DMS 273 (cell line): ENCODE measurements at regions not wholly inside any gene's neighbourhood (a gene's known extent, or its start where the extent isn't known, plus 50 kb on each side); places are given as distances from the start of the nearest gene placed in this dataset.
"Not testable (repeated sequence)": the region's sequence is repeated elsewhere in the genome, so short reads cannot be mapped to it uniquely, and the experiment has no call there.

Experiments used
- DNase-seq: peaks from one replicate; lab custom pipeline; 2025; ENCODE audit not compliant: unreplicated experiment; lab: John Stamatoyannopoulos, UW

DNA sequence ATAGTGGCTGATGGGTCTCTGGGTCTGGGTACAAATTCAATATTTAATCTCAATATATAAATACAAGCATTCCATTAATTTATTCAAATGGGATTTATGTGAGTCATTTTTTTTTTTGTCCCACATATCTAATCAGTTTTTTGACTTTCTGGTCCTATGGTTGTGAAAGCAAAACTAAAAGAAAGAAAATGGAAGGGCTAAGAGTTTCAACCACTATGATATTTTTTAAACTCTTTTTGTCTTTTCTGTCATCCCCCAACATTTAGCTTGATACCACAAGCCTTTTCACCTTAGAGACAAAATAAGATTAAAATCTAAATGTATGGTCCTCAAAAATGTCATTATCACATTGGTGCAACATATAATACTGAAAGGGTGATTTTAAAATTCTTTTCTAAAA is 602.7 kb upstream of the CHRM3 start:
- no peak for DNase-seq

DNA sequence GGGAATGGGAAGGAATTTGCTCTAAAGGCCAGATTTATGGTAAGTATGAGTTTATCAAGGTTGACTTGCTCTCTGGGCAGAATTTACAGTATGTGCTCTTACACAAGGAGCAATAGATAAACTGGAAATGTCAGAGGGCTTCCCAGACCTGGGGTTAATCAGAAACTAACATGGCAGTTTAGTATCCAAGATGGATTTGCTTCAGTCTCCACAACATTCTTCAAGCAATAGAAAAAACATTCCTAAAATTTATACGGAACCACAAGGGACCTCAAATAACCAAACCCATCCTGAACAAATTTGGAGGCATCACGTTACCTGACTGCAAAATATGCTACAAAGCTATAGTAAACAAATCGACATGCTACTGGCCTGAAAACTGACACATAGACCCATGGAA is 606.7 kb upstream of the CHRM3 start:
- DNase-seq: no peak

DNA sequence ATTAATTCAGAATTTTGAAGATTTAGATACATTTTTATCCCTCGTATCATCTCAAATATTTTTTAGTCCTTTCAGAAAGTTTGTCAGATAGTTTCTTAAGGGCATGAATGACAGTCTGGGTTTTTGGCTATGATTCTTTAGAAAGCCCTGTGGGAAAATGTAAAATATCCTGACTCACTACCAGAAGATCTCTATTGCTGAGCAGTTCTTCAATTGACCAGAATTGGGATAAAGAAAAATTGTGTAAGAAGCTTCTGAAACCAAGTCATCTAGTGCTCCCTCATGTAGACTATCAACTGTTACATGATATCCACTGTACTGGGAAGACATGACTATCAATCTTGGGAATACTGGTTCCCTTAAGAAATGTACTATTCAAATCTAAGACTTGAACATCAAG is 608.3 kb upstream of the CHRM3 start:
- DNase-seq: no peak

DNA sequence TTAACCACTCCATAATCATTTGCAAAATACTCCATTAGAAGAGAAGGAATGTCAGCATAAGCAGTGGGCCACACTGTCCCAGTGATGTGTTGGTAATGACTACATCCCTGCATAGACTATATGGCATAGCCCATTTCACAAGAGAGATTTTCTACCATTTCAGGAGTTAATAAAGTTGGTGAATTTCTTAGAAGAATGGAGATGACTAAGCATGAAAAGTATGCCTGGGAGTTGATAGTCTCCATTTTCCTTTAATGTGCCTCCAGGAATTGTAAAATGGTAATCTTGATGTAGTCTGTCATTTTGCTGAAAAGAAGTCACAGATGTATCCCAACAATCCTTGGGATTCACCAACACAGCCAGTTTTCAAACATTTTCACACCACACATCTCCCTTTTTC is 608.8 kb upstream of the CHRM3 start:
- DNase-seq: no peak

DNA sequence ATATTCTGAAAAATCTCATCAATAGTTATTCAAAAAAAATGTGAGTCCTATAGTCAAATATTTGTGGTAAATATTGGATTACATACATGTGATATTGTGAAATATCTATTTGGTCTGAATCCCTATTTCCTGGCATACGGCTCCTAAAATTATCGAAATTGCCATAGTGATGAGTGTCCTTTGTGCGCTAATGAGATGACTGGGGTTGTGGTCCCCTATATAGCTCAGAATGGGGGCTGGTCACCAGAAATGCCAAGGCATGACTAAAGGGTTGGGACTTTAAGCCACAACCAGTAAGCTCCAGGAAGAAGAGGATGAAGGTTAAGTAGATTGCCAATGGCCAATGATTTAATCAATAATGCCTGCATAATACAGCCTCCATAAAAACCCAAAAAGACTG is 610.2 kb upstream of the CHRM3 start:
- DNase-seq: no peak

DNA sequence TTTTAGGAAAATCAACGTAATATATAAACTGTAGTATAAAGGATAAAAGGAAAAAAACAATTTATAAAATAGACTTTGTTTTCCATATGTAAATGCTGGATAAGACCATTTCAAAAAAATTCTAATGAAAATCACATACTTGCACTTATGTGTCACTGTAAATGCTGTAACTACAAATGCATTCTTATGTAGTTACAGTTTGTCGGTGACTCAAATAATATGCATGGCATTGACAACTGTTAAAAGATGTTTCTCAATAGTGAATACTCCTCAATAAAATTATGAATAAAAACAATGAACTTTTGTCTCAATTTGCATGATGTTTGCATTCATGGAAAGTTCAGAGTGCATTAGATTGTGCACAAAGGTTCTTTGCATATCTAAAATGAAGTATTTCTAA is 614.0 kb upstream of the CHRM3 start:
- no peak for DNase-seq

DNA sequence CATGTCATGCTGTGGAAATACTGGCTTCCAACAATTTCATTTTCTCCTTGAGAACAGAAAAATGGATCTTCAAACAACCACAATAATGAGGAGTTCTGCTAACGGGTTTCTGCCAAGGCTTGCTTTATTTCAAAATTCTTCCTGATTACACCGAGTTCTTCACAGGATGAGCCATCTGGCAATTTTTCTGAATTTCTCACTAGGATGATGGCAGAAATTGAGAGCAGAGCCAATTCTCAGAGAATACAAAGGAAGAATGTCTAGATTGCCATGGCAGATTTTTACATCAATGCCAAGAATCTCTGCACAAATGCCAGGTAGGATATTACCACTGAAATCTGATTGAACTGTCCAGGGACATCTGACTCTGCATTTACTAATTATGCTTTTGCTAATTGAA is 619.0 kb upstream of the CHRM3 start:
- no peak for DNase-seq

DNA sequence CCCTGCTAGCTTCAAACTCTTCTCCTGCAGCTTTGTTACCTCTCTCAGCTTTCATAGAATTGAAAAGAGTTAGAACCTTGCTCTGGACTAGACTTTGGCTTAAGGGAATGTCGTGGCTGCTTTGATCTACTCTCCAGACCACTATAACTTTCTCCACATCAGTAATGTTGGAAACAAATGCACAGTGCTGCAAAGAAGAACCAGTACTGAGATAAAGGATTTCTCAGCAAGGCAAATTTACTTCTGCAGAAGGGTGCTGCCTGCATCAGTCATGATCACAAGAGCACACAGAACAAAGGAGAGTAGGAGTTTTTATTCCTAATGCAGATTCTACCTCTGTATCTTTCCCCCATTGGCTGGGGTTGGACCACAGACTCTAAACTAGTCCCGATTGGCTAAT is 621.6 kb upstream of the CHRM3 start:
- no peak for DNase-seq

DNA sequence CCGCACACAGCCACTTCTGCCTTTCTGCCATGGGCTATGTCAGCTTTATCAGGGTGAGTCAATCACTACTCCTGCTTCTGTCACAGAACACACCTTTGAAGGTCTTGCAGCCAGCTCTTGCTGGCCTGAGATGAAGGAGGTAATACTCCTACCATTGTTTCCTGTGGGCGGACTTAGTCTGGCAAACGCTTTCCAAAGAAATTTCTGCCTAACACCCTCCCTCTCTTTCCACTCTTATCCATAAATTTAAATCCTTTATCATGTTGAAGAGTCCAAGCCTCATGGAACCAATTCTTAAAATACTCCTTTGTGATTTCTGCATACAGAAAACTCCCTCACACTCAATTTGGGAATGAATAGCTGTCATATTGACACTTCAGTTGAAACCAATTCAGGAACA is 633.1 kb upstream of the CHRM3 start:
- DNase-seq: no peak

DNA sequence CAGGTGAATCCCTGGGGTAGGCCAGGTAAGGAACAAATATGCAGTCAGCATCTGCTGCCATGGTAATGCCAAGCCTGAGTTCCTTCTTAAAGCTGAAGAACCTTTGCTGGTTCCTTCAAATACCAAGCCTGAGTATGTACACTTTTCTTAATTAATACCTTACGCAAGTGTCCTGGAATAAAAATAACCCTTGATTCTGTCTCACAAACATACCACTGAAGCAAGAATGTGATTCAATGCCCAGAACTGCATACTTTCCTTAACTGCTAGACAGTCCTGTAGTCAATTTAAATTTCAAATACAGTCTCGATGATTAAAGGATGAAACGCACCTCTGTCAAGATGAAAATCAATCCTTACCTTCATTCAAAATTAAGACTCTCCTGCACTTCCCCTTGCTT is 634.0 kb upstream of the CHRM3 start:
- DNase-seq: no peak

DNA sequence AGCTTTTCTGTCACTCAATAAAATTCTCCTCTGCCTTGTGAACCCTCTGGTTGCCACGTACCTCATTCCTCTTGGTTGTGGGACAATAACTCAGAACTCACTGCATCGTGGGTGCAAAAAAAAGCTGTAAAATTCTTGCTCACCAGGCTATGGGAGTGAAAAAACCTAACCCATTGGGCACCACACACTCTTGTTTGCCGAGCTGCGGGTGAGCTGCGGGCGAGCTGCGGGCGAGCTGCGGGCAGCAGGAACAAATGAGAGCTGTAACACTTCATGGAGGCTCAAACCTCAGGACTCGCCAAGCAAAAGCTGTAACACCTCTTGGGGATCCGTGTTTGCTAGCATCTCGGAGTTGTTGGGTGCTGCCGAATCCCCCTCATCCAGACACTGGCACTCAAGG is 641.3 kb upstream of the CHRM3 start:
- no peak for DNase-seq

DNA sequence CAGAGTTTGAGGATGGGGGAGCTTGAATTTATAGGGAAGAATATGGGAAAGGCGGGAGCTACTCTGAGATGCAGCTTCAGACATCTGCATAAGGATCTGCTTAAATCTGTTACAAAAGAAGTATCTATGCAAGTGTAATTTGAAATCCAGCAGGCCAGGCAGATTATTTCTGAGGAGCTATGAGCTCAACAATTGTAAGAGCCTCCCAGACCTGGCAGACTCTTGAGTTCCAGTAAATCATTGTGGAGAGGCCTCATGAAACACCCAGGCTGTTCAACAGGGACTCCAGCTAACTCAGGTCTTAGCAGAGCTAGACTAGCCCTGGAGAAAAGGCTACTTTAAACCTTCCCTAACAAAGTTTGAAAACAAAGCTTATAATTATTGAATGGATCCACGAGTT is 647.5 kb upstream of the CHRM3 start:
- no peak for DNase-seq

DNA sequence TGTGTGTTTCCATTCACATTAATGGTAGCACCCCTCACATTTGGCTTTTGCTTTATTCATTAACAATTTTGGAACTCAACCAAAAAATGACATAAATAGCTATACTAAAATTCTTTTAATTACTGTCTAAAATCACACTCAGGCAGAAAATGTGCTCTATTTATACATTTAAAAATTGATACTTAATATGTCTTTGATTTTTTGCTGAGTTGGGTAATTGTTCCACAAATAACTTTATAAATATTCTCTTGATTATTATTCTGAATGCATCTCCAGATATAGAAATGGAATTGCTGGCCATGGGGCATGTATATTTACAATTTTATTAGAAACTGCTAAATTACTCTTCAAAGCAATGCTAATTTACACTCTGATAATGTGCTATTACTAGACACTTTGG is 658.7 kb upstream of the CHRM3 start:
- DNase-seq: no peak

DNA sequence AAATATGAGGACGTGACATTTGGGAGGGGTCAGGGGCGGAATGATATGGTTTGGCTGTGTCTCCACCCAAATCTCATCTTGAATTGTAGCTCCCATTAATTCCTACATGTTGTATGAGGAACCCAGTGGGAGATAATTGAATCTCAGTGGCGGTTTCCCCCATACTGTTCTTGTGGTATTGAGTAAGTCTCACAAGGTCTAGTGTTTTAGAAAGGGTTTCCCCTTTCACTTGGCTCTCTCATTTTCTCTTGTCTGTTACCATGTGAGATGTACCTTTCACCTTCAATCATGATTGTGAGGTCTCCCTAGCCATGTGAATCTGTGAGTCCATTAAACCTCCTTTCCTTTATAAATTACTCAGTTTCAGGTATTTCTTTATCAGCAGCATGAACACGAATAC is 663.6 kb upstream of the CHRM3 start:
- no peak for DNase-seq

DNA sequence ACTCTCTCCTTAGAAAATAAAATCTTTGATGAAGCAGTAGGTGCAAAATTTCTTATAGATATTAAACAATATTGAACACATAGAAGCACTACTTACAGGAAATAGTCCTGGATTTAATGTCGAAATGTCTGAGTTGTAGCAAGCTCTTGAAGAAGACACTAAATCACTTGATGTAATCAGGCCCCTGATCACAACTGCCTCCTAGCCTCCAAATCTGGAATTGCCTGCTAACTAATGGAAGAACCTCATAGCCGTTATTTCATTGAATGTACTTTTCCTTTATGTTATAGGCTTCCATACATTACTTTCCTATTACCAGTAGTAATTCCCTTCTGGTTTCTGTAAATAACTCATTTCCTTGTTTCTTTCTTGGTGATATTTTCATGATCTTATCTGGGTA is 675.7 kb upstream of the CHRM3 start:
- DNase-seq: peak; percentile 4

DNA sequence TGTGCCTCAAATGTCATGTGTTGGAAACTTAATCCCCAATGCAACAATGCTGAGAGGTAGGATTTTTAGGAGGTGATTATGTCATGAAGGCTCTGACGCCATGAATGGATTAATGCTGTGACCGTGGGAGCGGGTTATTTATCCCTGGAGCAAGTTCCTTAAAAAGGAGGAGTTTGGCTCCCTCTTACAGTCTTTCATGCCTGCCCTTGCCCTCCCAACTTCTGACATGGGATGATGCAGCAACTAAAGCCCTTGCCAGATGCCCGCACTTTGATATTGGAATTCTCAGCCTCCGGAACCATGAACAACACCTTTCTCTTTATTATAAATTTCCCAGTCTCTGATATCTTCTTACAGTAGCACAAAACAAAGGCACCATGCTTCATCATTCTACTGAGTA is 685.3 kb upstream of the CHRM3 start:
- no peak for DNase-seq

DNA sequence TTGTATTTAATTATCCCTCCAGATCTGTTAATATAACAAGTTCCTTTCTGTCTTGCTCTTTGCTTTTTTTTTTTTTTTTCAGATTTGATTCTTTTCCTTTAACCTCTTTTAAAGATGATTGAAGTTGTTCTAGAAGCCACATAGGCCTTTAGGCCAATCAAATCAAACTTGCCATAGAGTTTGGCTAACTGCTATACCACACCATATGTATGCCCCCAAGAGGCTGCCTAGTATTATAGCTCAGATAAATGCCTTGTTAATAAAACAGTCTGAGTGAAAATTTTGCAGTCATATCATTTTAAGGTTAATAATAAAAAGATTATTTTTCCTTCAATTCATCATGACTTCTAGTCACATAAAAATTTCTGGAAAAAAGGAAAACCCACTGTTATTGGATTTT is 696.0 kb upstream of the CHRM3 start:
- no peak for DNase-seq

DNA sequence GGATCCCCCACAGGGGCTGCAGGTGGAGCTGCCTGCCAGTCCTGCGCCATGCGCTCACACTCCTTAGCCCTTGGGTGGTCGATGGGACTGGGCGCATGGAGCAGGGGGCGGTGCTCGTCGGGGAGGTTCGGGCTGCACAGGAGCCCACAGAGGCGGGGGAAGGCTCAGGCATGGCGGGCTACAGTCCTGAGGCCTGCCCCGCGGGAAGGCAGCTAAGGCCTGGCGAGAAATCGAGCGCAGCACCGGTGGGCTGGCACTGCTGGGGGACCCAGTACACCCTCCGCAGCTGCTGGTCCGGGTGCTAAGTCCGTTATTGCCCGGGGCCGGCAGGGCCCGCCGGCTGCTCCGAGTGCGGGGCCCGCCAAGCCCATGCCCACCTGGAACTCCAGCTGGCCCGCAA is 701.8 kb upstream of the CHRM3 start:
- not testable (repeated sequence) for DNase-seq

DNA sequence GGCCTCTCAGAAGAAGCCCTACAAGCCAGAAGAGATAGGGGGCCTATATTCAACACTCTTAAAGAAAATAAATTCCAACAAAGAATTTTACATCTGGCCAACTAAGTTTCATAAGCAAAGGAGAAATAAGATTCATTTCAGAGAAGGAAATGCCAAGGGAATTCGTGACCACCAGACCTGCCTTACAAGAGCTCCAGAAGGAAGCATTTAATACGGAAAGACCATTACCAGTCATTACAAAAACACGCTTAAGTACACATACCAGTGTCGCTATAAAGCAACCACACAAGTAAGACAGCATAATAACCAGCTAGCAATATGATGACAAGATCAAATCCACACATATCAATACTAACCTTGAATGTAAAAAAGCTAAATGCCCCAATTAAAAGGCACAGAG is 704.9 kb upstream of the CHRM3 start:
- DNase-seq: no peak

DNA sequence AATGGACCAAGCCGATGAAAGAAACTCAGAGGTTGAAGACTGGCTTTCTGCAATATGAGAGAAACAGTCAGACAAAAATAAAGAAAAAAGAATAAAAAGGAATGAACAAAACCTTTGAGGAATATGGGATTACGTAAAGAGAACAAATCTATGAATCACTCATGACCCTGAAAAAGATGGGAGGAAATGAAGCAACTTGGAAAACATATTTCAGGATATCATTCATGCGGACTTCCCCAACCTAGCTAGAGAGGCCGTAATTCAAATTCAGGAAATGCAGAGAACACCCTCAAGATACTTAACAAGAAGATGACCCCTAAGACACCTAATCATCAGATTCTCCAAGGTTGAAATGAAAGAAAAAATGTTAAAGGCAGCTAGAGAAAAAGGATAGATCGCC is 705.3 kb upstream of the CHRM3 start:
- no peak for DNase-seq

DNA sequence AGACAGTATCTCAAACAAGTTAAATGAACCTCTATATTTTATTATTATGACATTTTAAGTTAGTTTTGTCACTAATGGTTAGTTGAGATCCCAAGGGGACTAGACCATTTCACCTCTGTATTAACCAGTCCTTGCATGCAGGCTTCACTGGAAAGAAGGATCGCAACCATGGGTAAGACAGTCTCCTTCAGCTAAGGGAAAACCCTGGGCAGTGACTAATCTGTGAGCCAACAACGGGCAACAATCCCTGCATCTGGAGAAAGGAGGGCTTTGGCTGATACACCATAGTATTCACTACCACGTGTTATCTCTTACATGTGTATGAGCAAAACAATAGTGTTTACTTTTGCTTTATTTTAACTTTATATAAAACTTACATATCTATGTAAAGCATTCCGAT is 708.8 kb upstream of the CHRM3 start:
- DNase-seq: no peak

DNA sequence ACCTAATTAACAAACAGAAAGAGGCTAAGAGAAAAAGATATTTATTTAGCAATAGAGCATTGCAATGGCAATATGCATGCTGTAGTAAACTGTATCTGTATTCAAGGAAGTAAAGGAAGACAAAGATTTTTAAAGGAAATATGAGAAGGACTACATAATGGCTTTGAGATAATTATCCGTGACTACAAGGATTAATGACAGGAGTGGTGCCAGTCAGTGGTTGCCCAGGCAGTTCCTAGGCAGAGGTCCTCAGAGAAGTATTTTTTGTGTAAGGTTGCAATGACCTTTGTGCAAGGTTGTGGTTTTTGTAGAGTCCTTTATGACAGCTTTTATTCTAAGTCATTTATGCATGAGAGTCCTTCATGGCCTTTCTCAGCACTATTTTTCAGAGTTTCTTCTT is 711.1 kb upstream of the CHRM3 start:
- no peak for DNase-seq

DNA sequence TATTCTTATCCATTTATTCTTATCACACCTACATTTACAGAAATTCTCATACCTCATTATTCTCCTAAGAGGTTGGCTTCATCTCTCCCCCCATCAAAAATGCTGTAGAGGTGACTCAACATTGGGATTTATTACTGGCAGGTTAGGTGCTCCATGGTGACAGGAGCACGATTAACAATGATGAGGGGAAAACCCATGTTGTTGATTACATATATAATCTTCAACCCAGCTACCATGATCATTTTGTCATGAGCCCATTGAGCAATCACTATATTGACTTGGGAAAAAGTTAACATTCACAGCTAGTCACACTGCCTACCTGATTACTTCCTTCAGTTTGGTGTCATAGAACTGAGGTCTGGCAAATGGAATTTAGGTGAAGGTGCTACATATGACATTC is 712.1 kb upstream of the CHRM3 start:
- DNase-seq: no peak

DNA sequence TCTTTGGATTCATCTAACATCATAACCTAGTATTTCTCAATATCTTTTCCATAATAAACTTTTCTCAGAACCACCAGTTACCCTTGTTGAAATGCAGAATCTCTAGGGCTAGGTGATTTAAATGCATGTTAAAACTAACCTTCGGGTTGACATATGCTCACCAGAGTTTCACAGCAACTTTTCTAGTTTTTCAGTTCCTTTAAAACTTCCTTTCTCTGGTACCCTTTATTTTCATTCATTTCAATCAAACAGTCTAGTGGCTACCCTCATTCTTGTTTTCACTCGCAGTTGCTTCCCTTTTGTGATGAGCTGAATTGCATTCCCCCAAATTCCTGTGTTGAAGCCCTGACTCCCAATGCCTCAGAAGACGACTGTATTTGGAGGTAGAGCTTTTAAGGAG is 712.8 kb upstream of the CHRM3 start:
- DNase-seq: no peak
